ENCODE measurements at regions not wholly inside any gene's neighbourhood (a gene's known extent, or its start where the extent isn't known, plus 50 kb on each side); places are given as distances from the start of the nearest gene placed in this dataset.

DNA sequence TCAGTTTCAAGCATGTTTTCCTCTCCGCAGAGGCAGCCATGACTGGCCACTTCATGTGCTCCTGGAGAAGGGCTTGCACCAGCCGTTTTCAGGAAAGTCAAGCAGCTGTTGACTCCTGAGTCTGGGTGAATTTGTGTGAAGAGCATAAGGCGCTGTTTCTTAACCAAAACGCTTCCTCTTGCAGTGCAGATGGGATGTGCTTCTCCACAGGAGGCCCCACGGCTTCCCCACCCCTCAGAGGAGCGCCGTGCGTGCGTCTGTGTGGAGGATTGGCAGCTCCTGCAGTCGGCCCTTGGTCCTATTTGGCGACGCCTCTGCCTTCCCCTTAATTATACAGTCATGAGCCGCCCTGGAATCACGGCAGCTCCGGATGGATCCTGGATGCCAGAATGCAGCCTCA, 54.1 kb upstream of the B3GAT1 start:
- TF ChIP-seq, protein P1, sequence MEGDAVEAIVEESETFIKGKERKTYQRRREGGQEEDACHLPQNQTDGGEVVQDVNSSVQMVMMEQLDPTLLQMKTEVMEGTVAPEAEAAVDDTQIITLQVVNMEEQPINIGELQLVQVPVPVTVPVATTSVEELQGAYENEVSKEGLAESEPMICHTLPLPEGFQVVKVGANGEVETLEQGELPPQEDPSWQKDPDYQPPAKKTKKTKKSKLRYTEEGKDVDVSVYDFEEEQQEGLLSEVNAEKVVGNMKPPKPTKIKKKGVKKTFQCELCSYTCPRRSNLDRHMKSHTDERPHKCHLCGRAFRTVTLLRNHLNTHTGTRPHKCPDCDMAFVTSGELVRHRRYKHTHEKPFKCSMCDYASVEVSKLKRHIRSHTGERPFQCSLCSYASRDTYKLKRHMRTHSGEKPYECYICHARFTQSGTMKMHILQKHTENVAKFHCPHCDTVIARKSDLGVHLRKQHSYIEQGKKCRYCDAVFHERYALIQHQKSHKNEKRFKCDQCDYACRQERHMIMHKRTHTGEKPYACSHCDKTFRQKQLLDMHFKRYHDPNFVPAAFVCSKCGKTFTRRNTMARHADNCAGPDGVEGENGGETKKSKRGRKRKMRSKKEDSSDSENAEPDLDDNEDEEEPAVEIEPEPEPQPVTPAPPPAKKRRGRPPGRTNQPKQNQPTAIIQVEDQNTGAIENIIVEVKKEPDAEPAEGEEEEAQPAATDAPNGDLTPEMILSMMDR (IDR thresholded peaks at IDR 0.05; ENCODE audit: insufficient read depth, low read depth, low read length), result no peak
- TF ChIP-seq EZH2 (IDR thresholded peaks at IDR 0.05; ENCODE audit: insufficient read depth, low read length), result no peak

Measured in astrocyte (in vitro differentiated cells and primary cell).